NCI-H748 treated with DMSO at 0.1 percent for 48 hours (cell line): ENCODE measurements at regions not wholly inside any gene's neighbourhood (a gene's known extent, or its start where the extent isn't known, plus 50 kb on each side); places are given as distances from the start of the nearest gene placed in this dataset.

ENCODE experiments used
- DNase-seq: peaks from one replicate; lab custom pipeline; 2025; lab: John Stamatoyannopoulos, UW

DNA sequence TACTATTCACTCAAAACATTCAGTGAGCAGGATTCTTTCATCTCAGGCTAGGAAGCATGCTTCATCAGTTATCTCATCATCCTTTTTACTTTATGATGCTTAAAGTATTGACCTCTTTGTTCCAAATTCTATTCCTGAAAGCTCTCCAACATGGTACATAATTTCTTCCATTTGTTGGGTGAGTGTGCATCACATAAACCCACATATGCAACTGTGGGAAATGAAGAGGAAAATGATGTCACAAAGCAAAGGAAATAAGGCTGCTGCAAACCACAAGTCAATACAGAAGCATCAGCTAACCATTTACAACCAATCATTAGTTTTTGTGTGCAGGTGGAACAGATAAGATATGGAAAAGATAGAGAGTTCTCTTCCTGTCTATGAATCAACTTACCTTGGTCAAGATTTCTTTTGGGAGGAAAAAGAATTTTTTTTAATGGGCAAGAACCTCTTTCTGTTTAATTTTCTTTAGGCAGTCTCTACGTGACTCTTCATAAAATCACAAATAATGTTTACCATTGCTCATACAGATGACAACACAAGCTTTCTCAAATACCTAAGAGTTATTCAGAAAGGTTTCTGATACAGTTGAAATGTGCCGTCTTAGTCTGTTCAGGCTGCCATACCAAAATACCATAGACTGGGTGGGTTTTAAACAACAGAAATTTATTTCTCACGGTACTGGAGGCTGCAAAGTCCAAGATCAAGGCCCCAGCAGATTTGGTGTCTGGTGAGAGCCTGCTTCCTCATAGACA is 259.9 kb downstream of the ADGRG6 start:
- no peak for DNase-seq

DNA sequence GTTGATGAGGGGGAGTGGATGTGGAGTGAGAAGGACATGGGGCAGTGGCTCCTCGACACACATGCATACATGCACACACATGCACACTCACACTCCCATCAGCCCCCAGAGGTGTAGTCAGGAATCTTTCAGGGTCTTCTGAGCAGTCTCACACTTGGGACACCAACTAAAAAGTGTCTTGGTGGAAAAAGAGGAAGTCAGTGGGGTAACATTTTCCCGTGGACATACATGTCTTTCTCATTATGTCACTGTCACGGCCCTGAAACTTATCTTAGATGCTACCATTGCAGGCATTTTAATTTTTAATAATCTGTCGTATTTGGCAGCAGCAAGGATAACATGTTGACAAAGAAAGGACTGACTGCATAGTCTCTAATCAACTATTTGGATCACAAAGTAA is 261.1 kb downstream of the ADGRG6 start:
- DNase-seq = no peak

GRCh38 chr6:142566628-142567396 is 265.0 kb downstream of the ADGRG6 start:
- DNase-seq = peak; percentile 1

DNA sequence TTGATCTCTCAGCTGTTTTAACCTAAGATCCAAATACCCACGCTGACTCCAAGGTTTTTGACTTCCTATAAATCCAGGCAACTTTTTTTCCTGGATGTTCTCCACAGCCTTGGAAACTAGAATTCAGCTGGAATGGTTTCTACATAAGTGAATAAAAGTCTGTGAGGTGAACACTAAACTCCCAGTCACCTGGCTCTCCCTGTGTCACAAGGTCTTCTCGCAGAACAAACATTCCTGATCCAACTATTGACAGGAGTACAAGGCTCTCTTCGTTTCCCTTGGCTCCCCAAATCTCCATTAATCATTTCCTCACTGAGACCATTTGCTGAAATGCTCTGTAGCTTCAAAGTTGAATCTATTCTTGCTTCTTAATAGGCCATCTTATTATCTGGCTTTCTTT is 265.7 kb downstream of the ADGRG6 start:
- no peak for DNase-seq

DNA sequence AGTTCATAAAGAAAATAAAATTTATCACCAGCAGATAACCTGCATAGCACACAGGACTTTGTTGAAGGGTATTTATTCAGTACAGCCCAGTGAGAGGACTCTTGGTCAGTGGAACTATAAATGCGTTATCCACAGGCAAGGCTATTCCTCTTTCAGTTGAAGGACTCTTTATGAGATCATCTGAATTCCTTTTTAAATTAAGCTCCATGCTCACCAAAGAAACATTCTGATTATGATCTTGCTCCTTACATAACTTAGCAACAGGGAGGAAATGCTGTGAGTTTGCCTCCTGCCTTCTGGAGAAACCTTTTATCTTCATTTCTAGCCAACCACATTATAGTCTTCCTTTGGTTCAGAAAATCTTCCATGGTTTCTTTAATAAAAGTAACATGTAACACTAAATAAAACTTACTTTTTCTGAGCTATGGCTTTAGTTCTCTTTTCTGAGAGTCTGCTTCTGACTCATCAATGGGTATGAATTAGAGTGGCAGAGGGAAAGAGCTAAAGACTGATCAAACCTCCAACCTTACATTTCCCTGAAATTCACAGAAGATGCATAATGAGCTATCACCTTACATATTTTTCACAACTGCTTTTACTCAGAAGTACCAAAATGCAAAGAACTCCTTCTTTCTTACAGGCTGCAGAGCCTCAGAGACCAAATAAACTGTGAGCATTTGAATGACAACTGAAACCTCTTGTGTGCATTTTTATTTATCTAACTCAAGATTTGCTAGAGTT is 267.2 kb downstream of the ADGRG6 start:
- DNase-seq = no peak

GRCh38 chr6:142569676-142570075 is 267.9 kb downstream of the ADGRG6 start:
- DNase-seq = no peak

DNA sequence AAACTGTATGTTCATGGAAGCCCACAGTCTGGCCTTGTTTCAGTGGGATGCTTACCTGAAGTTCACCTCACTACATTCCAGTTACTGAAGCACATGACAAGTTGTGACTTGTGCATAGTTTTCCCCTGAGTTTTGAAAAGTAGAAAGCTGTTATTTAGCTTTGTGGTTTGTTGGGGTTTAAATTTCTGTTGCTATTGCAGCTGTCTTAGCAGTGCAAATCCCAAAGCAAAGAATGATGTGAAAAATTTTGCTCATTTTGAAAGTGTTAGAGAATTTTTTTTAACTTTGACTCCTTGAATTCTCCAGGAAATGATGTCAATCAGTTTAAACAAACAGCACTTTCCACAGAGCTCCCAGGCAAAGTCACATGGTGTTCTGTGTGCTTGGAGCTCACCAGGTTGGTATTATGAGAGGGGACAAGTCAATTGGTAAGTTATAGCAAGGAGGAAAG is 268.4 kb downstream of the ADGRG6 start:
- DNase-seq = no peak

GRCh38 chr6:142592876-142593275 is 291.1 kb downstream of the ADGRG6 start:
- no peak for DNase-seq

DNA sequence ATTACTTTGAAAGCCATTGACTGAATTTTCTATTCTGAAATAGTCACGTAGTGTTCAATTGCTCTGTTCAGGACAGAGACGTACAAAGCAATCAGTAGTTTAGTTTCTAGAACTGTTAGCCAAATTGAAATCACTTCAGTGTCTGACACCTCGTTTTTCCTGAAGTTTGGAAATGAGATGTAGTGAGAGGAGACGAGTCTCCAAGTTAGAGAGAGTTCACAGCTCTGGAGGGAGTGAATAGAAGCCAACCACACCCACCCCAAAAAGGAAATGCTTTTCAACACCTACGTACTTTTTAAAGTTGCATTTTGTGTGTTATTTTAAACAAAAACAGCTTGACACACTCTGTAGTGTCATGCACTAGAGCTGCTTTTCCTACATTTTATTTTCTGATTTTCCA is 296.0 kb downstream of the ADGRG6 start:
- no peak for DNase-seq

GRCh38 chr6:142601427-142601826 is 299.6 kb downstream of the ADGRG6 start:
- no peak for DNase-seq

- no peak for DNase-seq
These were observed 301.2 kb downstream of the ADGRG6 start for GRCh38 chr6:142602972-142603371.

DNA sequence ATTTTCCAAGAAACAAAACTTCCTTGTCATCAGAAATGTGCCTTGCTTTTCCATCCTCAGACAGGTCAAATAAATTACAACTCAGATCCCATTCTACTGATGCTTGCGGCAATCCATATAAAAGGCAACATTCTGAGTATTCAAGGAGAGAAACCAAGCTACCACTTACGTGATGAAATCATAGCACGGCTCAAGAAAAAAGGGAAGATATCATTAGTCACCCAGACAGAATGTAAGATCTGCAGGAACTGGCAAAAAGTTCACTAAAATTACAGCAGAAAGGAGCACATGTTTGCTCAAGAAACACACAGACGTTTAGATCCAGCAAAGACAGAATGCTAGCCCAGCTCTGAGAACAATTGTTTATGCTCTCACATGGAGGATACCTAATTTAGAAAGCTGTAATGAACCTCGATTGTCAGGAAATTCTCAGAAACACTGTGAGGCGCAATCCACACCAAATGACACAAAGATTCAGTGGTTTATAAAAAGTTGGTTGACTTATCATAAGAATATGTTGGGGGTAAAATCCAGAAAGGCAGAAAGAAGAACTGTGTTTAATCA is 304.2 kb downstream of the ADGRG6 start:
- DNase-seq = no peak

DNA sequence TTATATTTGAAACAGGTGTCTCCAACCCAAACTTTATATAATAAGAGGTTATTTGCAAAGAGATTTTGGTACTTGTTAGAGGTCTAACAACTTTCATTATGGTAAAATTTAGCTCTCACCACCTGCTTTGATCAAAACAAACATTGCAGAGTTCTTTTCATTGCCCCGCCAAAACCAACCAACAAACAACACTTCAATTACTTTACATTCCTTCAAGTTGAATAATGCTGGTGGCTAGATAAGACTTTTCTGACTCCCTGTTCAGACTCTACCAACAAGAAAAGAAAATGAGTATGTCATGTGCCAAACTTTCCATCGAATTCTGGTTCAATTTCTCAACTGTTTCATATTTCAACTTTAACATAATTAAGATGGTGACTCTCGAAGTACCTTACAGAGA is 311.1 kb downstream of the ADGRG6 start:
- no peak for DNase-seq

- no peak for DNase-seq
These were observed 312.2 kb downstream of the ADGRG6 start for GRCh38 chr6:142613981-142614380.

GRCh38 chr6:142617158-142617557 is 315.4 kb downstream of the ADGRG6 start:
- DNase-seq = no peak

DNA sequence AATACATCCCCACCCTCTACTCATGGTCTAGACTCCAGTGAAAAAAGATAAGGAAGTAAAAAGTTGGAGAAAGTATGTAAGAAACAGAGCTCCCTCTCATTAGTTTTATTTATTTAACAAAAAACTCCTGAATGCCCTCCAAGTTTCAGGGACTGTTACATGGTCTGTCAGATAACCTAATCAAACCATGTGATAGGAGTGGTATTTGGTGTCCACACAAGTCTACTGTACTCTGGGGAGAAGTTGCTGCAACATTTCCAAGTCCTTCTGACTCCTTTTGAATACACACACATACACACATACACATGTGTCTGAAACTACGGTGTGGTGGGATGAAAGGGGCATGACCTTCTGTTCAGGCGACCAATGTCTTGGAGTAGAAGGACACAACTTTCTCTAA is 320.0 kb downstream of the ADGRG6 start:
- no peak for DNase-seq

GRCh38 chr6:142624978-142625715 is 319.8 kb downstream of the HIVEP2 start:
- no peak for DNase-seq

DNA sequence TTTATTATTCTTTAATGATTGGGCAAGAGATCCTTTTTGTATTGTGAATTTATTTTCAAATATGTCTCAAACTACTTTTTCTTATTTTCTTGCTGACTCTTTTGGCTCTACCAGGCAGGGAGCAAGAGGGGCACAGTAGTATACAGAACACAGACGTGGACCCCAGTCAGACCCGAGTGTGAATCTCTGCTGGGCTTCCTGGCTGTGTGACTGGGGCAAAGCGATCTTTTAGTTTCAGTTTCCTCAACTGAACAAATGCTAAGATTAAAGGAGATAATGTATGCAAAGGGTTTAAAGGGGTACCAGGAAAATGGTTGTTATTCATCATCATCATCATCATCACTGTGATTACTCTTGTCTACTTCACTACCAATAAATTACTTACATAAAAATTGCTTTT is 317.5 kb downstream of the HIVEP2 start:
- DNase-seq = no peak

DNA sequence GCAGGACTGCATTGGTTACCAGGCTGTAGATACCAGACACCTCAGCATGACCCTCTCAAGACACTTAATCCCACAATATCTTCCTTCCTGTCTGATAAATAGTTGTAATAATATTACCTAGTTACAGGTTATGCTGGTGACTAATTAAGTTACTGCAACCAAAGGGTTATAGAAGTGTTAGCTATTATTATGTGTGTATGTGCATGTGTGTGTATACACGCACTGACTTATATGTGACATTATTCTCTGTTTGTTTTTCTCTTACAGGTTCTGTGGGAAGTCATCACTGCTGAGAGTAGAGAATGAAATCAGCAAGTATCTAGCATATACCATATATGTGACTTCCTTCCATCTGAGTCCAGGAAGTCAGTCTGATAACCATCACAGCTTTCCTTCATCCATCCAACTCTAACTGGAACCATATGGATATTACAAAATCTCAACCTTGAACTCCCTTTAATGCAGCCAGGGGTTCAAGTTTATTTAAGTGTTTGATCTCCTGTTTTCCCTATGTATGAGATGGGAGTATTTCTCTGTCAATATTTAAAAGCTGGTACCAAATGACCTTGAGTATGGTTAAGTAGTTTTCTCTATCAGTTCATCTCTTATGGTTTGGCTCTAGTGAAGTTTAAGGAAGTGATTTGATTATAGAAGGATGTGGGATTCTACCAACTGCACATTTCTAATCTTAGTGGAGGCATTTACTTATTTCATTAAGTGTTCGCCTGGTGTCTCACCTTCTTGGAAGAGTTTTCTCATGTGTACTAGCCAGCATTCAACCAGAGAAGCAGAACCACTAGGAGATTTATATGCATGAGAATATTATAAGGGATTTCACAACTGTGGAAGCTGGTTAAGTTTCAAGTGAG is 313.2 kb downstream of the HIVEP2 start:
- no peak for DNase-seq

- no peak for DNase-seq
These were observed 311.7 kb downstream of the HIVEP2 start for GRCh38 chr6:142633317-142633716.

- no peak for DNase-seq
These were observed 309.8 kb downstream of the HIVEP2 start for GRCh38 chr6:142635130-142635529.
